A549 (cell line): ENCODE measurements at regions not wholly inside any gene's neighbourhood (a gene's known extent, or its start where the extent isn't known, plus 50 kb on each side); places are given as distances from the start of the nearest gene placed in this dataset.

Experiments used
- CEBPB ChIP-seq, 2 experiments: fragments of >200 bp in 1 of 2; sonication (Bioruptor Twin) in 1 of 2; formaldehyde crosslinking in 1 of 2; IDR thresholded peaks; 2 replicates each; pipeline ENCODE4 v1.6.1; 2012 to 2016
- CHD2 ChIP-seq: fragments of 150-350 bp; IDR thresholded peaks from 2 replicates; pipeline ENCODE4 v1.6.1; 2014; ENCODE audit warnings: low read length; ENCODE audit not compliant: partially characterized antibody
- JUN ChIP-seq, 2 experiments: fragments of >200 bp; sonication (Bioruptor Twin); formaldehyde crosslinking; IDR thresholded peaks; 2 replicates in 1 of 2; 3 replicates in 1 of 2; pipeline ENCODE4 v1.6.1; 2016 to 2017
- MAFK ChIP-seq: fragments of 450-650 bp; IDR thresholded peaks from 2 replicates; pipeline ENCODE4 v1.6.1; 2014; ENCODE audit not compliant: partially characterized antibody
- MYC ChIP-seq: IDR thresholded peaks from 2 replicates; pipeline ENCODE4 v1.6.1; 2012; ENCODE audit warnings: mild to moderate bottlenecking, inconsistent platforms, low read length, improper control_type of control experiment, borderline replicate concordance
- NFE2L2 ChIP-seq: fragments of 150-350 bp; conservative IDR thresholded peaks from 2 replicates; pipeline ENCODE4 v1.6.1; 2014; ENCODE audit warnings: low read length
- NPAS2 ChIP-seq: fragments of 250-450 bp; sonication (Bioruptor Pico); IDR thresholded peaks from 2 replicates; pipeline ENCODE4 v1.8.0; 2022; ENCODE audit warnings: mild to moderate bottlenecking, moderate library complexity, borderline replicate concordance
- POLR2A ChIP-seq: IDR thresholded peaks from 2 replicates; pipeline ENCODE4 v1.6.1; 2012; ENCODE audit warnings: mild to moderate bottlenecking, low read length
- RAD21 ChIP-seq, 2 experiments: fragments of >200 bp in 1 of 2; sonication (Bioruptor Twin) in 1 of 2; formaldehyde crosslinking in 1 of 2; IDR thresholded peaks in 1 of 2; conservative IDR thresholded peaks in 1 of 2; 2 replicates in 1 of 2; 3 replicates in 1 of 2; pipeline ENCODE4 v1.6.1; 2012 to 2018; ENCODE audit warnings: inconsistent platforms in 1 of 2
- TF ChIP-seq, protein P1 (sequence below): fragments of >200 bp; sonication (Bioruptor Twin); formaldehyde crosslinking; IDR thresholded peaks from 3 replicates; pipeline ENCODE4 v1.5.1; 2016
- TF ChIP-seq, protein P2 (sequence below): fragments of 200-600 bp; sonication (generic); IDR thresholded peaks from 2 replicates; pipeline ENCODE4 v1.6.1; 2016; ENCODE audit warnings: antibody characterized with exemption, mild to moderate bottlenecking, moderate library complexity
- TF ChIP-seq, protein P3 (sequence below): IDR thresholded peaks from 2 replicates; pipeline ENCODE4 v1.6.1; 2012
- TF ChIP-seq, protein P4 (sequence below): fragments of >200 bp; sonication (Bioruptor Twin); formaldehyde crosslinking; IDR thresholded peaks from 3 replicates; pipeline ENCODE4 v1.6.1; 2016

DNA sequence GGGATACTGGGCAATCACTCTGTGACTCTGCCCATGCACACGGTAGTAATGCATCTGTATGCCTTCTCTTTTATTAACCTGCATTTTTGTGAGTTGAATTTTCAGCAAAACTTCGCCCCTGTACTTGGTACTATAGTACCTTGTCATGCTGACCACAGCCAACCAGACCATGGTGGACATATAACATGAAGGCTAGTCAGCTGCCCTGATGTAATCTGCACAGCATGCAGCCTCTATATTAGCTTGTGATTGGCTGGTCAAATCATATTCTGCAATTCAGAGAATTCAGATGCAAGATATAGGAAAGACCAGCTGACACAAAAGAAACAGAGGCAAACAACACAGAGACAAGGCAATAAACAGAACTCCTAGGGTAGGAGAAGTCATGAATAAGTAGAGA, 200.9 kb upstream of the JARID2 start:
- TF ChIP-seq MAFK (no peak), MYC (no peak), POLR2A (no peak), JUN (IDR thresholded peaks at IDR 0.05) (no peak), NPAS2 (CRISPR knock-in tag) (no peak), CHD2 (no peak), CEBPB (IDR thresholded peaks at IDR 0.05) (no peak), NFE2L2 (no peak), RAD21 (conservative IDR thresholded peaks at IDR 0.05 in 1 of 2, IDR thresholded peaks at IDR 0.05 in 1 of 2) (no peak)
- TF ChIP-seq, protein P1, sequence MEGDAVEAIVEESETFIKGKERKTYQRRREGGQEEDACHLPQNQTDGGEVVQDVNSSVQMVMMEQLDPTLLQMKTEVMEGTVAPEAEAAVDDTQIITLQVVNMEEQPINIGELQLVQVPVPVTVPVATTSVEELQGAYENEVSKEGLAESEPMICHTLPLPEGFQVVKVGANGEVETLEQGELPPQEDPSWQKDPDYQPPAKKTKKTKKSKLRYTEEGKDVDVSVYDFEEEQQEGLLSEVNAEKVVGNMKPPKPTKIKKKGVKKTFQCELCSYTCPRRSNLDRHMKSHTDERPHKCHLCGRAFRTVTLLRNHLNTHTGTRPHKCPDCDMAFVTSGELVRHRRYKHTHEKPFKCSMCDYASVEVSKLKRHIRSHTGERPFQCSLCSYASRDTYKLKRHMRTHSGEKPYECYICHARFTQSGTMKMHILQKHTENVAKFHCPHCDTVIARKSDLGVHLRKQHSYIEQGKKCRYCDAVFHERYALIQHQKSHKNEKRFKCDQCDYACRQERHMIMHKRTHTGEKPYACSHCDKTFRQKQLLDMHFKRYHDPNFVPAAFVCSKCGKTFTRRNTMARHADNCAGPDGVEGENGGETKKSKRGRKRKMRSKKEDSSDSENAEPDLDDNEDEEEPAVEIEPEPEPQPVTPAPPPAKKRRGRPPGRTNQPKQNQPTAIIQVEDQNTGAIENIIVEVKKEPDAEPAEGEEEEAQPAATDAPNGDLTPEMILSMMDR, result no peak
- TF ChIP-seq, protein P2, sequence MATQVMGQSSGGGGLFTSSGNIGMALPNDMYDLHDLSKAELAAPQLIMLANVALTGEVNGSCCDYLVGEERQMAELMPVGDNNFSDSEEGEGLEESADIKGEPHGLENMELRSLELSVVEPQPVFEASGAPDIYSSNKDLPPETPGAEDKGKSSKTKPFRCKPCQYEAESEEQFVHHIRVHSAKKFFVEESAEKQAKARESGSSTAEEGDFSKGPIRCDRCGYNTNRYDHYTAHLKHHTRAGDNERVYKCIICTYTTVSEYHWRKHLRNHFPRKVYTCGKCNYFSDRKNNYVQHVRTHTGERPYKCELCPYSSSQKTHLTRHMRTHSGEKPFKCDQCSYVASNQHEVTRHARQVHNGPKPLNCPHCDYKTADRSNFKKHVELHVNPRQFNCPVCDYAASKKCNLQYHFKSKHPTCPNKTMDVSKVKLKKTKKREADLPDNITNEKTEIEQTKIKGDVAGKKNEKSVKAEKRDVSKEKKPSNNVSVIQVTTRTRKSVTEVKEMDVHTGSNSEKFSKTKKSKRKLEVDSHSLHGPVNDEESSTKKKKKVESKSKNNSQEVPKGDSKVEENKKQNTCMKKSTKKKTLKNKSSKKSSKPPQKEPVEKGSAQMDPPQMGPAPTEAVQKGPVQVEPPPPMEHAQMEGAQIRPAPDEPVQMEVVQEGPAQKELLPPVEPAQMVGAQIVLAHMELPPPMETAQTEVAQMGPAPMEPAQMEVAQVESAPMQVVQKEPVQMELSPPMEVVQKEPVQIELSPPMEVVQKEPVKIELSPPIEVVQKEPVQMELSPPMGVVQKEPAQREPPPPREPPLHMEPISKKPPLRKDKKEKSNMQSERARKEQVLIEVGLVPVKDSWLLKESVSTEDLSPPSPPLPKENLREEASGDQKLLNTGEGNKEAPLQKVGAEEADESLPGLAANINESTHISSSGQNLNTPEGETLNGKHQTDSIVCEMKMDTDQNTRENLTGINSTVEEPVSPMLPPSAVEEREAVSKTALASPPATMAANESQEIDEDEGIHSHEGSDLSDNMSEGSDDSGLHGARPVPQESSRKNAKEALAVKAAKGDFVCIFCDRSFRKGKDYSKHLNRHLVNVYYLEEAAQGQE, result no peak
- TF ChIP-seq, protein P3, sequence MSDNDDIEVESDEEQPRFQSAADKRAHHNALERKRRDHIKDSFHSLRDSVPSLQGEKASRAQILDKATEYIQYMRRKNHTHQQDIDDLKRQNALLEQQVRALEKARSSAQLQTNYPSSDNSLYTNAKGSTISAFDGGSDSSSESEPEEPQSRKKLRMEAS, result no peak
- TF ChIP-seq, protein P4, sequence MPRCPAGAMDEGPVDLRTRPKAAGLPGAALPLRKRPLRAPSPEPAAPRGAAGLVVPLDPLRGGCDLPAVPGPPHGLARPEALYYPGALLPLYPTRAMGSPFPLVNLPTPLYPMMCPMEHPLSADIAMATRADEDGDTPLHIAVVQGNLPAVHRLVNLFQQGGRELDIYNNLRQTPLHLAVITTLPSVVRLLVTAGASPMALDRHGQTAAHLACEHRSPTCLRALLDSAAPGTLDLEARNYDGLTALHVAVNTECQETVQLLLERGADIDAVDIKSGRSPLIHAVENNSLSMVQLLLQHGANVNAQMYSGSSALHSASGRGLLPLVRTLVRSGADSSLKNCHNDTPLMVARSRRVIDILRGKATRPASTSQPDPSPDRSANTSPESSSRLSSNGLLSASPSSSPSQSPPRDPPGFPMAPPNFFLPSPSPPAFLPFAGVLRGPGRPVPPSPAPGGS, result no peak
